Motor neuron (in vitro differentiated cells): ENCODE measurements at regions not wholly inside any gene's neighbourhood (a gene's known extent, or its start where the extent isn't known, plus 50 kb on each side); places are given as distances from the start of the nearest gene placed in this dataset.
A peak's percentile ranks its signal among the peaks of the same experiment; 100 is the strongest.

Experiments used
- ATAC-seq, 8 experiments: fragments of 200-7000 bp; cut with Tn5 transposase; replicated peaks in 6 of 8; 2 replicates each; pipeline ENCODE4 v1.8.0; 2021; ENCODE audit warnings: mild to moderate bottlenecking in 8 of 8, moderate library complexity in 8 of 8
- H3K27ac ChIP-seq, 2 donors: fragments of 250-450 bp; sonication (Bioruptor Pico); 2 replicates each; pipeline ENCODE4 v1.9.0; 2021; ENCODE audit warnings: antibody characterized with exemption in 2 of 2, mild to moderate bottlenecking in 2 of 2, moderate library complexity in 1 of 2
- H3K4me1 ChIP-seq, 2 donors: fragments of 250-450 bp; sonication (Bioruptor Pico); replicated peaks in 1 of 2; 2 replicates each; pipeline ENCODE4 v1.6.1; 2021; ENCODE audit warnings: antibody characterized with exemption in 2 of 2, mild to moderate bottlenecking in 2 of 2, moderate library complexity in 1 of 2
- H3K4me3 ChIP-seq, 5 donors: fragments of 250-450 bp; sonication (Bioruptor Pico); 2 replicates each; pipeline ENCODE4 v1.9.0; 2021; ENCODE audit warnings: antibody characterized with exemption in 5 of 5, mild to moderate bottlenecking in 5 of 5, moderate library complexity in 4 of 5
- WGBS, 10 experiments: fragments of 450-650 bp; shearing (Covaris generic); methylation state at CpG; one replicate each; pipeline ENCODE4 v1.0.0; 2022; 5-methylcytosine and 5-hydroxymethylcytosine counted together
- in situ Hi-C, 9 experiments: fragments of 400-800 bp; cut with MboI; loops; one replicate each; pipeline ENCODE4 v1.15.0; 2021; ENCODE audit warnings: low sequenced_read_pairs in 9 of 9, low pct_unique_long_range_greater_than_20kb in 2 of 9; ENCODE audit not compliant: unreplicated experiment in 9 of 9

- in situ Hi-C loops = no loop called here
- WGBS, 10 experiments = 43 to 96% (median 80%) methylated on average over 2 to 8 of the region's 8 CpGs
- peak in 1 of 8 experiments; percentile 57 for ATAC-seq
- Histone ChIP-seq H3K4me1 (peaks cover 21 to 31% of the 10 kb centered on the region in 2 donors), H3K4me3 (no peak overlapping the region), H3K27ac (no peak overlapping the region)
Measured at GRCh38 chr1:244106837-244107493, 55.9 kb downstream of the ZBTB18 start.

DNA sequence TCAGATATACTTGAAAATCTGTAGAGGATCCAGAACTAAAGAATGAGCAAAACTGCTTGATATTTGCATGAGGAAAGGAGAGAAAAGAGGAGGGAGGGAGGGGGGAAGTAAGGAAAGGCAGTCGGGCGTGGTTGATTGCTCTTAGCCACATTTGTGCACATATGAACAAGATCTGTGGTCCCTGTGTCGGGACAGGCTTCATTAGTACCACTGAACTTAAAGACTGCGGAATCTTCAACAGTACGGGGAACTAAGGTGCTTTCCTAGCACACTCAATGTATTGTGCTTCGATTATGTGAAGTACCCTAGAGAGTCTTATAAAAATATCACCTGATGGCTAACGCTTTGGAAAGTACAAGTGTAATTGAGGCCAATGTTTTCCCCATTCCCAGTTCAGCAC, 59.9 kb downstream of the ZBTB18 start:
- in situ Hi-C loops = no loop called here
- Histone ChIP-seq H3K27ac (no peak overlapping the region), H3K4me1 (peaks cover 7 to 17% of the 10 kb centered on the region in 2 donors), H3K4me3 (no peak overlapping the region)
- ATAC-seq = no peak
- WGBS, 10 experiments = 70 to 94% (median 84%) methylated on average over 1 to 5 of the region's 7 CpGs; no CpG with 5 or more reads in 2 of the 10 experiments

DNA sequence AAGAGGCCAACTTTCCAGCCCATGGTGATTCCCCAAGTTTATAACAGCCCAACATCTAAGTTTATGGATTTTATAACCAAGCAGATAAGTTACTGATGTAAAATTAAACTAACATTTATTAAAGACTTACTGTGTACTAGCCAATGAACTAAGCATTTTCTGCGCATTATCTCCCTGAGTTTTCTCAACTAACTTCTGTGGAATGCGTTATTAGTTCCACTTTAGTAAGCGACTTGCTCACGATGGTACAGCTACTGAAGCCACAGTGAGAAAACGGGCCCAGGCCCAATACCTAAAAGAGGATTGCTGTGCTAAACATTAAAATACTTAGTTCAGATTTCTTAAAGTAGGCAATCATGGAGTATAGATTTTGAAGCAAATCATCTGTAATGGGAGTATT, 61.0 kb downstream of the ZBTB18 start:
- H3K4me1 ChIP-seq = peaks cover 3 to 13% of the 10 kb centered on the region in 2 donors
- ATAC-seq = no peak
- no peak overlapping the region for H3K4me3 ChIP-seq
- H3K27ac ChIP-seq = no peak overlapping the region
- 74 to 100% (median 97%) methylated on average over 1 to 5 of the region's 5 CpGs; no CpG with 5 or more reads in 2 of the 10 experiments for WGBS, 10 experiments
- in situ Hi-C loops = no loop called here

GRCh38 chr1:244112636-244113035, 61.6 kb downstream of the ZBTB18 start:
- Histone ChIP-seq H3K4me1 (peaks cover 0 to 9% of the 10 kb centered on the region in 2 donors), H3K4me3 (no peak overlapping the region), H3K27ac (no peak overlapping the region)
- in situ Hi-C loops = no loop called here
- ATAC-seq = no peak
- WGBS, 10 experiments = 25 to 100% (median 90%) methylated on average over 1 of the region's 1 CpG; no CpG with 5 or more reads in 2 of the 10 experiments

GRCh38 chr1:244113532-244114320, 62.6 kb downstream of the ZBTB18 start:
- in situ Hi-C loops = no loop called here
- ATAC-seq = no peak
- 37 to 93% (median 71%) methylated on average over 3 to 6 of the region's 6 CpGs; no CpG with 5 or more reads in 1 of the 10 experiments for WGBS, 10 experiments
- Histone ChIP-seq H3K4me3 (no peak overlapping the region), H3K4me1 (peaks cover 0 to 9% of the 10 kb centered on the region in 2 donors), H3K27ac (no peak overlapping the region)

DNA sequence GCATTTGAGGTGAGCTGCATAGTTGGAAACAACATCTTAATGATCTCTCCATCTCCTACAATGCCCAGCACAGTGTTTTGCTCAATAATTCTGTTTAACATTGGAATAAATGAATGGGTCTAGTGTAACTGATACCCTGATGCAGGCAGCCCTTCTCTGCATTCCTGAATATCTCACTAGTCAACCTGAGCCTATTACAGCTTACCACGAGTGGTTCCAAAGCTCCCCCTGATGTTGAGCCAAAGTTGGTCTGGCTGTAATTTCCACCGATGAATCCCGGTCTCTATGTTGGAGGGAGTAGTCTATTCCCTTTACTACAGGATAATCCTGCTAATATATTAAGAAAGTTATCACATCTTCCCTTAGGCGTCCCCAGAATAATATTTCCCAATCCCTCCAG, 63.8 kb downstream of the ZBTB18 start:
- no peak overlapping the region for H3K4me3 ChIP-seq
- no peak overlapping the region for H3K27ac ChIP-seq
- in situ Hi-C loops = no loop called here
- WGBS, 10 experiments = 0 to 93% (median 80%) methylated on average over 1 to 4 of the region's 4 CpGs; no CpG with 5 or more reads in 2 of the 10 experiments
- ATAC-seq = no peak
- H3K4me1 ChIP-seq = peaks cover 0 to 4% of the 10 kb centered on the region in 2 donors

DNA sequence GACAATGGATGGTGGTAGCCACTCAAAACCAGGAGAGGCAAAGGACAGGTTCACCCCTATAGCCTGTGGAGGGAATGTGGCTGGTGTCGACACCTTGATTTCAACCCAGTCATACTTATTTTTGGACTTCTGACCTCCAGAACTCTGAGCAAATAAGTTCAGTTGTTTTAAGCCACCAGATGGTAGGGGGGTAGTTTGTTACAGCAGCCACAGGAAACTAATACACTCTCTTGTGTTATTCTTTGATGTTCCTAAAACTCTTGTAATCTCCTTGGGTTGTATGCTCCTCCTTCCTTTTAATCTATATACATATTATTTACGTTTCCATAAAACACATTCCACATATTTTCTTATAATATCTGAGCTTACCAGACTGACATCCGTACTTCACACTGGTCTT, 65.9 kb downstream of the ZBTB18 start:
- Histone ChIP-seq H3K27ac (no peak overlapping the region), H3K4me1 (peaks cover 0 to 3% of the 10 kb centered on the region in 2 donors), H3K4me3 (no peak overlapping the region)
- no peak for ATAC-seq
- WGBS, 10 experiments = 38 to 100% (median 100%) methylated on average over 1 to 3 of the region's 3 CpGs; no CpG with 5 or more reads in 1 of the 10 experiments
- in situ Hi-C loops = no loop called here

DNA sequence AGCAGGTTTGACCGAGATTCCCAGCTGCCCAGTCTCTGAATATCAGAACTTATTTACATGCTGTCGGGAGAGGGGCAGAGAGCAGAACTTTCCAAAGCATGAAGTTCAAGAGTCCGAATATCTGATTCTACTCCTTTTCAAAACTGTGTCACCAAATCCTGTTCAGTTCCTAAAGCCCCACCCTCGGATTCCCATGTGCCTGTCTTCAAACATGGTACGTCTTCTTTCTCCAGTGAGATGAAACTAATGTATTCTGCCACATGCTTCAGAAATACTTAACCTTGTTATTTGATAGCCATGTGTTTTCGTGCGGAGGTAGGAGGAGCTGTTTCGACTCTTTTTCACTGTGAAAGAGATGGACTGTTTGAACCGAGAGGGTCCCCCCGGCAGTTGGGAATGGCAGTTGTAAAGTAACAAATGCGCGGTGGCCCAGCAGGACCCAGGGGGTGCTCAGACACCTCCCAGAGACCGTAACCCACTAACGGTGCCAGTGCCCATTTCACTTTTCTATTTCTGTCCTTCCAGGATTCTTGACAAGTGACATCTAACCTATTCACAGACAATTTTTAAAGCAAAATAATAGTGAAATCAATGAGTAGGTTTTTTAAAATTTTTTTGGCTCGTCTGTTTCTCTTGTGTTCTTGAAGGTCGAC, 67.2 kb downstream of the ZBTB18 start:
- H3K27ac ChIP-seq = no peak overlapping the region
- in situ Hi-C loops = no loop called here
- no peak overlapping the region for H3K4me3 ChIP-seq
- WGBS, 10 experiments = 6 to 86% (median 64%) methylated on average over 6 to 16 of the region's 16 CpGs
- ATAC-seq = peak in 1 of 8 experiments; percentile 25
- peaks cover 0 to 3% of the 10 kb centered on the region in 2 donors for H3K4me1 ChIP-seq

DNA sequence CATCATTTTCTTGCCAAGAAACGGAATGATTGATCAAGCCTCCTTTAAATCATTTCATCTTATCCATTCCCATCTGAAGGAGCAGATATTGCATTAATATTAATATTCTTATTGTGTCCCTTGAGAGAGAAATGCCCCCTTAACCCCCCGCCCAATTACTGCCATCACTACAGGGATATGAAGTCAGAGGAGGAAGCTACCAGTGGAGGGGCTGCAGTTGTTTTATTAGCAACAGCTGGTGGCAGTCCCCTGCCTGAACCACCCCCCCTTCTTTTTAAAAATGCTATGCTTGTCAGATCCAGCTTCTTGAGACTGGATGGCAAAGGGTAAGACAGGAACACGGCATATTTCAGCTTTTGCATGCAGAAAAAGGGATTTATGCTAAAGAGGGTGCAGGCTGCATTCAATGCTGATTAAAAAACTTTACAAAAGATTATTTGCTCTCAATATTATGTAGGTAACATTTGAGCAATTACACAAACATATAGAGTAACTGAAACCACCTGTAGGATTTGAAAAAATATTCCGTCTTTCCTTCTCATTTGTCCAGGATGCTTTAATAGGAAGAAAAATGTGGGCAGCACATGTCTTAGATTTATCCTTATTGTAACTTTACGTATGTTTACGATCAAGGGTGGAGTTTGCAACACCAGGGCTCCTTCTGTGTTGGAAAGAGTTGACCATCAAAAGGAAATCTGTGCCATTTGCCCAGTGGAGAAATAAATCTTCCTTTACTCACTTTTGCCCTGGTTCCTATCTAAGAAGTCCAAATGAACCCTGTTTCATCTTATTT, 77.7 kb downstream of the ZBTB18 start:
- in situ Hi-C loops = no loop called here
- peaks cover 0 to 10% of the 10 kb centered on the region in 2 donors for H3K4me1 ChIP-seq
- peak in 3 of 8 experiments; percentile 27 to 63 (median 29) for ATAC-seq
- H3K4me3 ChIP-seq = no peak overlapping the region
- no peak overlapping the region for H3K27ac ChIP-seq
- 5 to 100% (median 87%) methylated on average over 1 to 6 of the region's 6 CpGs for WGBS, 10 experiments

- H3K4me1 ChIP-seq = peaks cover 0 to 11% of the 10 kb centered on the region in 2 donors
- WGBS, 10 experiments = 0 to 89% (median 77%) methylated on average over 1 to 2 of the region's 2 CpGs; no CpG with 5 or more reads in 1 of the 10 experiments
- in situ Hi-C loops = no loop called here
- H3K4me3 ChIP-seq = no peak overlapping the region
- no peak for ATAC-seq
- no peak overlapping the region for H3K27ac ChIP-seq
Measured at GRCh38 chr1:244137276-244137675, 86.2 kb downstream of the ZBTB18 start.

DNA sequence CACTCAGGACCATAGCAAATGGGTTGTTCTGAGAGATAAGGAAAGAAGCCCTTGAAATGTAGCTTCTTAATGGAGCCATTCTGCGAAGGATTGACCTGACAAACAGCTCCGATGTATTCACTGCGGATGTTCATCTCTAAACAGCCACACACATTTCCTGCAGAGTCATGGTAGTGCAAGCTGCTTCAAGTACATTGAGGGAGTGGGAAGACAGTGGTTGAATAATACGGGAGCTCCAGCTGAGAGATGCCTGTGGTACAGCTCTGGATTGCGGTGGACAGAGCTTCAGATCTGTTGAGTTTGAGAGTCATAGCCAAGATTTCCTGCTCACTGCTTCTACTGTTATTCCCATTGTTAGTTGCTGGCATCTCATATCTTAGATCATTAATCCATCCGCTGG, 86.6 kb downstream of the ZBTB18 start:
- no peak overlapping the region for H3K27ac ChIP-seq
- H3K4me3 ChIP-seq = no peak overlapping the region
- in situ Hi-C loops = no loop called here
- peak in 5 of 8 experiments; percentile 32 to 53 (median 45) for ATAC-seq
- H3K4me1 ChIP-seq = peaks cover 0 to 12% of the 10 kb centered on the region in 2 donors
- 66 to 96% (median 85%) methylated on average over 1 to 6 of the region's 6 CpGs; no CpG with 5 or more reads in 3 of the 10 experiments for WGBS, 10 experiments

- WGBS, 10 experiments = 57 to 100% (median 88%) methylated on average over 3 to 7 of the region's 7 CpGs; no CpG with 5 or more reads in 3 of the 10 experiments
- in situ Hi-C loops = no loop called here
- no peak overlapping the region for H3K4me3 ChIP-seq
- H3K4me1 ChIP-seq = peaks cover 0 to 12% of the 10 kb centered on the region in 2 donors
- no peak for ATAC-seq
- no peak overlapping the region for H3K27ac ChIP-seq
Measured at GRCh38 chr1:244138399-244138798, 87.3 kb downstream of the ZBTB18 start.
